NB4 (cell line): ENCODE measurements at regions not wholly inside any gene's neighbourhood (a gene's known extent, or its start where the extent isn't known, plus 50 kb on each side); places are given as distances from the start of the nearest gene placed in this dataset.

Experiments used
- CTCF ChIP-seq: IDR thresholded peaks from one replicate; pipeline ENCODE4 v1.5.1; 2012; ENCODE audit warnings: low read depth, low read length
- MYC ChIP-seq: IDR thresholded peaks from 2 replicates; pipeline ENCODE4 v1.6.1; 2011; ENCODE audit warnings: low read depth, low read length
- POLR2A ChIP-seq: IDR thresholded peaks from 2 replicates; pipeline ENCODE4 v1.6.1; 2011; ENCODE audit warnings: mild to moderate bottlenecking; ENCODE audit not compliant: insufficient read length; ENCODE audit errors: extremely low read depth
- TF ChIP-seq, protein P1 (sequence below): IDR thresholded peaks from 2 replicates; pipeline ENCODE4 v1.6.1; 2011; ENCODE audit warnings: low read depth, low read length

DNA sequence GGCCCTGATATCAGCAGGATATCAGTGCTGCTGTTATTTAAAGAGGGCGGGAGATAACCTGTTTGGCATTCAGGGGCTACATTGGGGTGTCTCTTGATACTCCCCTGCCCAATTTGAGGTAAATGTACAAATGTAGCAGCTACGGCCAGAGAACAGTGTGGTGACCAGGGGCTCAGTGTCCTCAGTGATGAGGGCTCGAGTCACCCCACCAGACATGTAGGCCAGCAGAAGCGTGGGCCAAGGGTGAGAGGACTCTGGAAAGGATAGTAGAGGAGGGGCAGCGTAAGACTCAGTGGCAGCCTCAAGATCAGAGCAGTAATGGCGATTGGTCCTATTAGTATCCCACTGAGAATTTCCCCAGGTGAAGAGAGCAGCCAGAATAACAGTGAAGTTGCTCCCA is 108.4 kb downstream of the XCL2 start:
- TF ChIP-seq, protein P1, sequence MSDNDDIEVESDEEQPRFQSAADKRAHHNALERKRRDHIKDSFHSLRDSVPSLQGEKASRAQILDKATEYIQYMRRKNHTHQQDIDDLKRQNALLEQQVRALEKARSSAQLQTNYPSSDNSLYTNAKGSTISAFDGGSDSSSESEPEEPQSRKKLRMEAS: no peak
- no peak for TF ChIP-seq CTCF
- TF ChIP-seq POLR2A: no peak
- no peak for TF ChIP-seq MYC
